G401 (cell line): ENCODE measurements at regions not wholly inside any gene's neighbourhood (a gene's known extent, or its start where the extent isn't known, plus 50 kb on each side); places are given as distances from the start of the nearest gene placed in this dataset.

Experiments
- DNase-seq: peaks from one replicate; pipeline ENCODE4 v3.0.0-alpha.2; 2015; ENCODE audit warnings: low spot score
- in situ Hi-C: cut with HindIII; loops from 2 replicates; pipeline ENCODE4 v1.10.0; 2016; ENCODE audit warnings: low sequenced_read_pairs, mixed read lengths

DNA sequence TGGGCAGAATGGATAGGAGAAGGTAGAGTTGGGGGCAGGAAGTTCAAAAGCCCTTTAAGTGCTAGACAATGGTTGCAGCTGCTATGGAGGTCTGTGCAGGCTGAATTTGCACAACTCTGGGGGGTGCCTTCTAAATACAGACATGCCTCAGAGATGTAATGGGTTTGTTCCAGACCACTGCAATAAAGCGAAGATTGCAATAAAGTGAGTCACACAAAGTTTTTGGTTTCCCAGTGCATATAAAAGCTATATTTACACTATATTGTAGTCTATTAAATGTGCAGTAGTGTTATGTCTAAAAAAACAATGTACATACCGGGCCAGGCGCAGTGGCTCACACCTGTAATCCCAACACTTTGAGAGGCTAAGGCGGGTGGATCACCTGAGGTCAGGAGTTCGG lies 60.5 kb upstream of the MYOCD start:
- no peak for DNase-seq
- in situ Hi-C loops = no loop called here

DNA sequence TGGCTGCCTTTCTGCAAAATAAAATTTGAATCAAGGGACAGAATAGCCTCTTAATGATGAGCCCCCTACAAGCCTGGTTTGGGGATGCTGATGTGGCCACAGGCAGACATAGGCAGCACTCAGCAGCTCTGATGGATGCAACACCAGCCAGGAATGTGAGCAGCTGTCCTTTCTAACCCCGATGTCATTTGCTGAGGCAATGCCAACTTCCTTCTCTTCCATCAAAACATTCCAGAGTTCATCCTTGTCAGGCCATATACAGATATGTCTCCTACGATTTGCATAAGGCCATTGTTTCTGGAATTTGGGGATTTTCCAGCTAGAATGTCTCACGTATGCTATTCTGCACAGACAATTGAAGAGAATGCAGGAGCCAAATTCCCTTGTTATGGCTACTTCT lies 52.1 kb upstream of the MYOCD start:
- DNase-seq = no peak
- in situ Hi-C loops = no loop called here
